Osteocyte (in vitro differentiated cells): ENCODE measurements at regions not wholly inside any gene's neighbourhood (a gene's known extent, or its start where the extent isn't known, plus 50 kb on each side); places are given as distances from the start of the nearest gene placed in this dataset.

Source experiments
- DNase-seq: peaks from one replicate; pipeline ENCODE4 v3.0.0; 2021; ENCODE audit warnings: mixed read lengths; ENCODE audit not compliant: unreplicated experiment; ENCODE audit errors: extremely low spot score
- H3K27ac Mint-ChIP-seq: one replicate; pipeline ENCODE4 v1.8.0; 2021; ENCODE audit warnings: mild to moderate bottlenecking, mixed read lengths; ENCODE audit not compliant: unreplicated experiment
- H3K27me3 Mint-ChIP-seq: one replicate; pipeline ENCODE4 v1.8.0; 2021; ENCODE audit warnings: mixed read lengths; ENCODE audit not compliant: unreplicated experiment
- H3K36me3 Mint-ChIP-seq: one replicate; pipeline ENCODE4 v1.8.0; 2021; ENCODE audit warnings: mixed read lengths; ENCODE audit not compliant: unreplicated experiment
- H3K4me1 Mint-ChIP-seq: one replicate; pipeline ENCODE4 v1.8.0; 2021; ENCODE audit warnings: mixed read lengths; ENCODE audit not compliant: unreplicated experiment
- H3K4me3 Mint-ChIP-seq: one replicate; pipeline ENCODE4 v1.8.0; 2021; ENCODE audit warnings: mild to moderate bottlenecking, moderate library complexity, mixed read lengths; ENCODE audit not compliant: unreplicated experiment
- H3K9me3 Mint-ChIP-seq: one replicate; pipeline ENCODE4 v1.8.0; 2021; ENCODE audit warnings: mixed read lengths; ENCODE audit not compliant: unreplicated experiment
- TF ChIP-seq, protein P1 (sequence below): fragments of 200-600 bp; sonication (generic); IDR thresholded peaks from 2 replicates; pipeline ENCODE4 v1.5.0; 2021; ENCODE audit warnings: antibody characterized with exemption, mild to moderate bottlenecking, moderate library complexity

DNA sequence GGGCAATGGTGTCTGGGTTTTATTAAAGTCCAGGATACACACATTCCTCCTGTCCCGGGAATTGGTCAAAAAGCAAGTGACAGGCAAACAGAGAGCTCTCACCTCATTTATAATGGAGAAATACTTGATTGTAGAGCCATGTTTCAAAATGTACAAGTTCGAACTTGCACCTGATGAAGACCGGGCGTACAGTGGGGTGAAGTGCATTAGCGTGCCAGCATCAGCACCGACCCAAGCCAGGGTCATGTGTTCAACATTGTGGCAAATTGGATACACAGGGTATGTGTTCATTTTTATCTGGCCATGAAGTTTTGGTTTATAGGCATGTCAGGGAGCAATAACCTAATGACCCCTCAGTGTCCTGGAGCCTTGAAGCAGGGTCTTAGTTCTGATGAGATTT, 472.5 kb downstream of the IRX1 start:
- no peak overlapping the region for H3K4me3 Mint-ChIP-seq

DNA sequence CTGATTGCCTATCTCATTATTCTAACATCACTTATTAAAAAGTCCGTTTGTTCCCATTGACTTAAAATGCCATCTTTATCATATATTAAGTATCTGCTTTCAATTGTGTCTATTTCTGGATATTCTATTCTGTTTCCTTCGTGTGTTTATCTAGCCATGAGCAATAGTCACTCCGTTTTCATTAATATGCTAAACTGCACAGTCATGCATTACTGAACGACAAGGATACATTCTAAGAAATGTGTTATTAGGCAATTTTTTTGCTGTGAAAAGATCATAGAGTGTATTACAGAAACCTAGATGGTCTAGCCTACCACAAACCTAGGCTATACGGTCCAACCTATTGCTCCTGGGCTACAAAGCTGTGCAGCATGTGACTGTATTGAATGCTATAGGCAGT, 482.9 kb downstream of the IRX1 start:
- TF ChIP-seq, protein P1, sequence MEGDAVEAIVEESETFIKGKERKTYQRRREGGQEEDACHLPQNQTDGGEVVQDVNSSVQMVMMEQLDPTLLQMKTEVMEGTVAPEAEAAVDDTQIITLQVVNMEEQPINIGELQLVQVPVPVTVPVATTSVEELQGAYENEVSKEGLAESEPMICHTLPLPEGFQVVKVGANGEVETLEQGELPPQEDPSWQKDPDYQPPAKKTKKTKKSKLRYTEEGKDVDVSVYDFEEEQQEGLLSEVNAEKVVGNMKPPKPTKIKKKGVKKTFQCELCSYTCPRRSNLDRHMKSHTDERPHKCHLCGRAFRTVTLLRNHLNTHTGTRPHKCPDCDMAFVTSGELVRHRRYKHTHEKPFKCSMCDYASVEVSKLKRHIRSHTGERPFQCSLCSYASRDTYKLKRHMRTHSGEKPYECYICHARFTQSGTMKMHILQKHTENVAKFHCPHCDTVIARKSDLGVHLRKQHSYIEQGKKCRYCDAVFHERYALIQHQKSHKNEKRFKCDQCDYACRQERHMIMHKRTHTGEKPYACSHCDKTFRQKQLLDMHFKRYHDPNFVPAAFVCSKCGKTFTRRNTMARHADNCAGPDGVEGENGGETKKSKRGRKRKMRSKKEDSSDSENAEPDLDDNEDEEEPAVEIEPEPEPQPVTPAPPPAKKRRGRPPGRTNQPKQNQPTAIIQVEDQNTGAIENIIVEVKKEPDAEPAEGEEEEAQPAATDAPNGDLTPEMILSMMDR = no peak
- H3K9me3 Mint-ChIP-seq = peaks cover 38% of the 10 kb centered on the region
- H3K27ac Mint-ChIP-seq = no peak overlapping the region
- DNase-seq = no peak
- no peak overlapping the region for H3K4me3 Mint-ChIP-seq
- no peaks in the 10 kb centered on the region for H3K27me3 Mint-ChIP-seq
- no peaks in the 10 kb centered on the region for H3K36me3 Mint-ChIP-seq
- H3K4me1 Mint-ChIP-seq = no peaks in the 10 kb centered on the region

More for the DNA sequence above, 472.5 kb downstream of the IRX1 start:
- no peak for DNase-seq
- Mint-ChIP-seq H3K27ac (no peak overlapping the region), H3K9me3 (peaks cover 53% of the 10 kb centered on the region), H3K4me1 (no peaks in the 10 kb centered on the region), H3K27me3 (no peaks in the 10 kb centered on the region), H3K36me3 (no peaks in the 10 kb centered on the region)
- TF ChIP-seq, protein P1 = no peak

DNA sequence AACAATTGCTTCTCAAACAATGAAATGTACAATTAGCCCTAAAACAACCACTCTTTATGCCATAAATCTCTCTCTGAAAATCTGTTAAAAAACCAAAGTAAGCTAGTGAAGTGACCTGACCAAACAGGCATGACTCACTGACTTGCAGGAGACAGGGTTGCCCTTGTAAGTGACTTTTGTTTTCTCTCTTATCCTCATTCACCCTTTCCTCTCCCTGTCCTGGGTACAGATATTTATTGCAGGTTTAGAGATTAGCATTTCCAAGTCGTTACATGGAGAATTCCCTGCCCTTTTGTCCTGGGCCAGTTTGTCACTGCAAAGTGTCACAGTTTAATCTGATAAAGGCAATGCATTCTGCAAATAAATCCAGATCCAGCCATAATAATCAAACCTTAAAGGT, 484.2 kb downstream of the IRX1 start:
- Mint-ChIP-seq H3K27me3 (no peaks in the 10 kb centered on the region), H3K4me3 (no peak overlapping the region), H3K27ac (no peak overlapping the region), H3K4me1 (no peaks in the 10 kb centered on the region), H3K9me3 (peaks cover 41% of the 10 kb centered on the region), H3K36me3 (no peaks in the 10 kb centered on the region)
- no peak for DNase-seq
- TF ChIP-seq, protein P1 = no peak

DNA sequence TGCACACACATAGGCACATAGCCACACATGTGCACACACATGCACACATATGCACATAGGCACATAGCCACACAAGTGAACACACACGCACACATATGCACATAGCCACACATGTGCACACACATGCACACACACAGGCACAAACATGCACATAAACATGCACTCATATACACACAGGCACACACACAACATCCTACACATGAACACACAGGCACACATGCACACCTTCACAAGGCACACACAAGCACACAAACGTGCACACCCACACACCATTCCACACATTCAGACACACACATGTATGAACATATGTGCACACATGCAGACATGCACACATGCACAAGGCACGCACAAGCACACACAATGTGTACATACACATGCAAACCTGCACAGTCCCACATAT, 484.7 kb downstream of the IRX1 start:
- H3K27me3 Mint-ChIP-seq = no peaks in the 10 kb centered on the region
- TF ChIP-seq, protein P1 = no peak
- H3K9me3 Mint-ChIP-seq = peaks cover 43% of the 10 kb centered on the region
- DNase-seq = no peak
- no peaks in the 10 kb centered on the region for H3K36me3 Mint-ChIP-seq
- H3K27ac Mint-ChIP-seq = no peak overlapping the region
- H3K4me1 Mint-ChIP-seq = no peaks in the 10 kb centered on the region
- H3K4me3 Mint-ChIP-seq = no peak overlapping the region

DNA sequence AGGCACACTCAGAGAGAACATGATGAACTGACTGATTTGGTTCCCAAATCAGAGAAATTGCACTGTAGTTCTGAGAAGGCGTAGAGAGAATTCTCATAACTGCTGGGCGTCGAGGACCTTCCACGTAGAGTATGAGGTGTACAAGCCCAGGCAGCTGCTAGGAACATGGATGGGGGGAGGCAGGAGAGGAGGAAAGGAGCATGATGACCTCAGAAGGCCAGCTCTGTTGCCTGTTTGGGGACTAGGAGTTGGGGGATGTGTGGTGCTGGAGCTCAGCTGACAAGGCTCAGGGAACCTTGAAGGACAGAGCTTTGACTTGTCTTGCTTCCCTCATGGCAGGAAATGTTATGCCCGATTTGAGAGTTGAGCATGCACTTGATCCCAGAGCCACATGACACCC, 485.4 kb downstream of the IRX1 start:
- Mint-ChIP-seq H3K9me3 (peaks cover 43% of the 10 kb centered on the region), H3K36me3 (no peaks in the 10 kb centered on the region), H3K27me3 (no peaks in the 10 kb centered on the region), H3K4me3 (no peak overlapping the region), H3K4me1 (no peaks in the 10 kb centered on the region), H3K27ac (no peak overlapping the region)
- TF ChIP-seq, protein P1 = no peak
- no peak for DNase-seq
